HG03520 (cell line): ENCODE measurements at regions not wholly inside any gene's neighbourhood (a gene's known extent, or its start where the extent isn't known, plus 50 kb on each side); places are given as distances from the start of the nearest gene placed in this dataset.

ENCODE experiments used
- ATAC-seq: cut with Tn5 transposase; IDR thresholded peaks from one replicate; pipeline ENCODE4 v1.9.1; 2021; ENCODE audit warnings: mild to moderate bottlenecking, moderate library complexity; ENCODE audit not compliant: unreplicated experiment

DNA sequence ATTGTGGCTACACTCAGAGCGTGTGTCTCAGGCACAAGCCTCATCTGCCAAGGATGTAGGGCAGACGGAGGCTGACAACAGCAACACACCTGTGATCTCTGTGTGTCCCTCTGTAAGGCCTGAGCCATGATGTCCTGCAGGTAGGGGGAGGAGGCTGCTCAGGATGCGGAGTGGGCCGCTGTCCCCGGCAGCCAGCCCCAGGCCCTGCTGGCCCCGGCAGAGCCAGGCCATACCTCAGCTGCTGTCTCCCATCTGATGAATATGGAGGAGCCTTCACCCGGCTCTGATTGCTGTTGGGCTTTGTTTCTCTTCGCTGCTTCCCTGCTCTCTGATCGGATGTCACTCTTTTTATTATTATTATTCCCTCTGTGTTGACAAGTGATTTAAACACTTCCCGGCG, 83.6 kb upstream of the NCAM1 start:
- no peak for ATAC-seq

DNA sequence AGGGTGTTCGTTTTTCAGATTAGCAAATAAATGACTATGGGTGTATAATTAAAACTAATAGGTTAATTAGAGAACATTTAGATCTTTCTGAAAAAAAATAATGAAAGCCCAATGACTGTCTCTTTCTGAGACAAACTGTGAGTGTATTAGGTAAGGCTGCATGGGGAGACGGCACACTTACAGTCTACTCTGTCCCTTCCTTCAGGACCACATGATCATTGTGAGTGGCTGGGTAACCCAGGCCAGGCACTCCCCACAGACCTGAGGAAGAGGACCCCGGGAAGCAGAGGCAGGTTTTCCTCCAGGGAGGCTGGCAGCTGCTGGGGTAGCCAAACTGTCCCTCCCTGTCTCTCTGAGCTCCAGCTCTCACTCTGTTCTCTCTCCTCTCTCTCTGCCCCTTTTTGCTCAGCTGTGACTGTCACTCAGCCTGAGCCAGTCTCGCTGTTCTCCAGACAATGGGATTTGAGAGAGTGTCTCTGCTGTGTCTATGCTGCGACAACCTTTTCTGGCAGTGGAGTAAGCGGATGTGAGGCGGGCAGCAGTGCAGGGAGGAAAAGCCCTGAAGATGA, 83.1 kb upstream of the NCAM1 start:
- ATAC-seq, result no peak

DNA sequence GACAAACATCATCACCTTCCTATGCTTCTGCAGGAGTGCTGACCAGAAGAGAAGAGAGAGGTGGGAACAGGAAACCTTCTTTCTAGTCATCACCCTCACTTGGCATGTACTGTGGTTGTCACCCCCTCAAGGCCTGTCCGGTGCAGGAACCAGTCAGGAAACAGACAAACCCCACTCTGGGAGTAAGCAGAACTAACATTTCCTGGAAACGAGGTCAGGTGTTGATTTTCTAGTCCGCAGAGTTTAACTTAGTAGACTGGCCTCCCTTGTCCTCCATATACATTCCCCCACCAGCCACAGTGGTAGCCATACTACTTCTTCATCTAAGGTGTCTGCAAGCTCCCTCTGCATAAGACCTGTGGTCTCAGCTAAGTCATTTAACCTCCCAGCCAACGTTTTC, 80.7 kb upstream of the NCAM1 start:
- ATAC-seq, result no peak

DNA sequence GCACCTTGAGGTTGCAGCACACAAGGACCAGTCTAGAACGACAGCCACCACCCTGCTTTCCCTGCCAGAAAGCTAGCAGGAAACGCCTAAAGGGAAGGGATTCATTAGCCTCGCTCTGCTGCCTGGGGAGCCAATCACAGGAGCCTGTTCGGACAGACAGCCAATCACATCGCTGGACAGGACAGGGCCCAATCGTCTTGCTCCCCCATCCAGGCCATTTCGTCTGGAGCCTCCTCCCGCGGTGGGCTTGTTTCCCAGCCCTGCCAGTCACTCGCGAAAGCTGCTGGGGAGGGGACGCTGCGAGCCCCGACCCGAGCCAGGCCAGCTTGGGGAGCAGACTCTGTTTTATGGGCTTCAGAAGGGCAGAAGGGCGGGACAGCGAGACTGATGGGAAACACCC, 79.8 kb upstream of the NCAM1 start:
- no peak for ATAC-seq

DNA sequence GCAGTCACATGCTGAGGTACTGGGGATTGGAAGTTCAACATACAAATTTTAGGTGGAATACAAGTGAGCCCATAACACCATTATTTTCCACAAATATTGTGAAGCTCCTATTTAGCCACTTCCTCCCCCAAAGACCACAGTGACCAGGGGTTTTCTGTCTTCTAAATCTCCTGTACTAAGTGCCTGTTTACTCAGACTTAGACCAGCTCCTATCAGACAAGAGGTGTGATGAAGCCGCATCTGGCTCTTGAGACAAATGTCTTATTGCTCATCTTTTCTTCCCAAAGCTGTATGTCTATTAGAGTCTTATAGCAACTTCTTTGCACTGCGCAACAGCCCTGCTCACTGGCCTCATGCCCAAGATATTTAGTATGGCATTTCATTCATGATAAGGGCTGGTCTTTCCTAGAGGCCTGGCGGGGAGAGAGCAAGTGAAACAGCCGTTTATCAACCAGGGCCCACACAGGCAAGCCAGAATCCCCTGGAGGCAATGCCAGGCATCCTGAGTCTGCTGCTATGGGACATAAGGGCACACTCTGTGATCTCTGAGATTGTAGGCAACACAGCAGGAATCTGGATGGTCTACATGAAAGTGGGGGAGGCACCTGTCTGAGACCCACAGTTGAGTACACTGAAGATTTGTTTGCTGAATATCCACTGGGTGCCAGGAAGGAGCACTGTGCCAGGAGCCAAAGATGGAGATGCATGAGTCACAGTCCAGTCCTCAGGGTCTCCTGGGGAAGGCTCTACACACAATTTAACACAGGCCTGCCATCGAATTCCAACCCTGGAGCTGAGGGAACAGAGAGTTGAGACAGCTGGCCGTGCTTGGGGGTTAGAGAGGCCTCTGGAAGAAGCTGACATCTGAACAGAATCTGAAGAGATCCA, 78.5 kb upstream of the NCAM1 start:
- no peak for ATAC-seq

DNA sequence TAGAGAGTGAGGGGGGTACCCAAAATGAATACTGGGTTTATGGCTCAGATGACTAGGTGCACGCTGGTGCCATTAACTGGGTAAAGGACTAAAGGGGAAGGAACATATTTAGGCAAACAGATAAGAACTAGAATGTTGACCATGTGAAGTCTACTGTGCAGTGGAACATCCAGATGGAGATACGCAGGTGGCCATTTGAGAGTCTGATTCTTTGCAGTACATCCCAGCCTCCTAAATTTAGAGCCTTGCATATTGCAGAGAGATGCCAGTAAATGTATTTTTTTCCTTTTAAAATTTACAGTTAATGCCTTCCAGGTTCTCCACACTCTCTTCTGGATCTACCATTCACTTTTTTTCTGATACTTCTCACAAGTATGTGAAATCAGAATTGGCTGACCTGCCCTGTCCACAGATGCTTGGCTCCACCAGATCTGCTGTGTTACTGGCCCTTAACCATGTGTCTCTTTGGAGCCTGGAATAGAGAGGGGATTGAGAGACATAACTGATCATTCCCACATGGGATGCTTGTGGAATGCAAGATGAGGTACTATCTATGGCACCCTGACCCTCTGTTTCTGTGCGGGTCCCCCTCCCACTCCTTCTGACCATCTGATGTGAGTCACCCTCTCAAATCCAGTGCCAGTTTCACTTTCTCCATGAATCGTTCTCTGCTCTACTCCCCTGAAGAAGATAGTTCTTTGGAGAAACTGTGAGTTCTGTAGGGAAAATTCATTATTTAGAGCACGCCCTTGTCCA, 77.0 kb upstream of the NCAM1 start:
- ATAC-seq, result no peak

DNA sequence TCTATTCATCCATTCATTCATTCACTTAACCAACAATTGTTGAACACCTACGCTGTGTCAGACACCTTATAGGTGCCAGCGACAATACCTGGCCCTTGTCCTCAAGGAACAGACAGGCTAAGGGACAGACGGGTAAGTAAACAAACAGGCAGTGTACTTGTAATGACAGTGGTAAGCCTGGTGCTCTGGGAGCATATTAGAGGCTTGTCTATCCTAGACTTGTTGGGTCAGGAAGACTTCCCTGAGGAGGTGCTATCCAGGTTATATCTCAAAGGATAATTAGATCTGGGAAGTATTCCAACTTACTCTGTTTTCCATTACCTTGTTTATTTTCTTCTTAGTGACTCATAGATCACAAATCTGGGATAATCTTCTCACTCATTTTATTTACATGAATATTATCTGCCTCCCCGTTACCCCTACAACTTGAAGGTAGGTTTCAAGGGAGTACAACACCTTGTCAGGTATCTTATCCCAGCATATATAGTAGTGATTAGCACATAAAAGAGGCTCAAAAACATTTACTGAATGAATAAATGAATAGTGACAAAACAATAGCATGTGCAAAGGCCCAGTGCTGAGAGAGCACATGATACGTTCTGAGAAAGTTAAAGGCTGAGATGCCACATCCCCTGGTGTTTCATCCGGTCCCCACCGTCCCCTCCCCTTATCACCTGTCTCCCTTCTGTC, 75.3 kb upstream of the NCAM1 start:
- no peak for ATAC-seq

DNA sequence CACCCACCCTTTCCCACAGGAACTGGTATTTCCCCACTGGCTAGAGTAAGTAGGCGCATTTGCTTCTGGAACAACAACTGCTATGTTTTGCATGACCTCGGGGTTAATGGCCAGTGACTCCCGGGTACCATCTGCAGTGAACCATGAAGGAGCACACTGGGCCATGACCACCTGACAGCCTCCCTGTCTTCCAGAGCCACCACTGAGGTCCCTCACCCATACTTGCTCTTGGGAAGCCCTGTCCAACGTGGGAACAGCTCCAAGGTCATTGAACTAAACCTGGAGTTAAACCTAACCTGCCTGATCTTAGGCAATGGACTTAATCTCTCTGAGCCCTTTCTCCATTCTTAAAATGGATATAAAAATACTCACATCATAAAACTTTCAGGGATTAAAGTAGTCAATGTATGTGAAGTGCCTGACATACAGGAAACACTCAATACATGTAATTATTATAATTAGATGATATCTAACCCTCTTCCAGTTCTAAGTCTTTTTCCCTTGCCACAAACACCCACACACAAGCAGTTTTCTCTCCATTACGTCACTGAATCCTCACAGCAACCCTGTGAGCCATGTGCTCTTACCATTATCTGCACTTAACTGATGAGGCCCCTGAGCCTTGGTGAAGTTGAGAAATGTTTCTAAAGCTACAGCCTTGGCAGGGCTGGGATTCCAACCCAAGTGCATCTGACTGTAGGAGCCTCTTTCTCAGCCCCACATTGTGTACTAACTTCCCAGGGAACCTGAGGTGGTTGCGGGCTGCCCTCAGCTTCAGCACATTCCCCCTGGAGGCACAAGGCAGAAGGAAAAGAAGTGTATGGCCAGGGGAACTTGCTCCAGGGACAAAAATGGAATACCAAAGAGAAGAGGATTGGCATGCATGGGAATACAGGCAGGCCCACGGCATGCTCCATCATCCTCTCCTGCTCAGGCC, 74.5 kb upstream of the NCAM1 start:
- ATAC-seq, result no peak

DNA sequence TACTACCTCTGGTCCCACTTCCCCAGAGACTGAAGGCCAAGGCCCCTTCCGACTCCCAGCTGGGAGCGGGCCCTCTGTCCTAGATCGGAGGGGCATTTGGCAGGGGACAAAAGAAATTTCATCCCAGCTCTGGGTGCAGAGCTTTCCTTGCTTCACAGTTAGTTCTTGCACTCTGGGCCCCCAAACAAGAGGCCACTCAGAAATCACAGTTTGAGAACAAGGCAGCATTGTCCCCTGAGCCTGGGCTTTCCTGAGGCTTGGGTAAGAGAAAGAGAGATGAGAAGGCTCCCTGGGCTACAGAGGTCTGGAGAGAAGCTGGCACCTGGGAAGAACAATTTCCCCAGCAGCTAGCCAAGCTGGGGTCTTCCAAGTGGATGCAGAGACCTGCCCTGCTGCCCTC, 71.8 kb upstream of the NCAM1 start:
- ATAC-seq, result no peak

DNA sequence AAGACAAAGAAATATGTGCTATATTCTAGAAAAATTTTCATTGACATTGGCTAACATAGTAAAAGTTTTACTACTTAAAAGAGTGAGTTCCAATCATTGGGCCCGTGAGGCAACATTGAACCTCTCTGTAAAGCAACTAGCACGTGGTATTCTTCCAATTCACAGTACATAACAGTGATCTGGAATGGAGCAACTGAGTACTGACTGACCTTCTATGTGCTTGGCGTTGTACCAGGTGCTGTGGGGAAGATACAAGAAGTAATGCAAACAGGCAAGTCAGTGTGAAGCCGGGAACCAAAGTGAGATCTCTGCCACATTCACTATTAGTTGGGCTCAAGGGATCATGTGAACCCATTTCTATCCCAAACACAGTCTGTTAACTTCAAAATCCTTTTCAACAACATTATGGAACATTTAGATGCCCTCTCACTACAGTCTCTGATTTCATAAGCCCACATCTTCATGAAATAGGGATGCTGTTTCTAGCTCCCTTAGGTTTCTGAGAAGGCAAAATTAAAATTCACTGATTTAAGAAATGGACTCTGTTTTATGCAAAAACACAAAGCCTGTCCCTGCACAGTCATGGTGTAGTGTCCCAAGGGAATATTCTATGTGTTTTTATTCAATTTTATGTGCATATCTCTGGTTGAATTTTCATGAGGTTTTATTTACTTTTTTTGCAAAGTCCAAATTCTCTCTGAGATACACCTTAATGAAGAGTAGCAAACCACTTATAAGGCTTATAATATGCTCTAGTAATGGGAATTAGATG, 61.8 kb upstream of the NCAM1 start:
- no peak for ATAC-seq

DNA sequence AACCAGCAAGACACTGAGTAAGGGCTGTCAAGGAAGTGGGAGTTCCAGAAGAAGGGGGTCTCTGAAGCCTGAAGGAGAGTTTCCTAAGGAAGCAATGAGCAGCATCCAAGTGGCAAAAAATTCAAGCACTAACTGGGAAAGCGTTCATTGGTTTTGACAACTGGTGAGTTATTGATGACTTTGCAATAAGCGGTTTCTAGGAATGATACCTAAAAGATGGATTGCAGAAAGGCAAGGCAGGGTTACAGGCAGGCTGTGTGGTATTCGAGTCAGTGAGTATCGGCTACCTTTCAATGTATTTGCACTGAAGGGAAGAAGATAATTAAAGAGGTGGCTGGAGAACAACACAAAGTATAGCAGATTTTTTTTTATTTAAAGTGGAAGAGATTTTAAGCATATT, 59.3 kb upstream of the NCAM1 start:
- no peak for ATAC-seq

DNA sequence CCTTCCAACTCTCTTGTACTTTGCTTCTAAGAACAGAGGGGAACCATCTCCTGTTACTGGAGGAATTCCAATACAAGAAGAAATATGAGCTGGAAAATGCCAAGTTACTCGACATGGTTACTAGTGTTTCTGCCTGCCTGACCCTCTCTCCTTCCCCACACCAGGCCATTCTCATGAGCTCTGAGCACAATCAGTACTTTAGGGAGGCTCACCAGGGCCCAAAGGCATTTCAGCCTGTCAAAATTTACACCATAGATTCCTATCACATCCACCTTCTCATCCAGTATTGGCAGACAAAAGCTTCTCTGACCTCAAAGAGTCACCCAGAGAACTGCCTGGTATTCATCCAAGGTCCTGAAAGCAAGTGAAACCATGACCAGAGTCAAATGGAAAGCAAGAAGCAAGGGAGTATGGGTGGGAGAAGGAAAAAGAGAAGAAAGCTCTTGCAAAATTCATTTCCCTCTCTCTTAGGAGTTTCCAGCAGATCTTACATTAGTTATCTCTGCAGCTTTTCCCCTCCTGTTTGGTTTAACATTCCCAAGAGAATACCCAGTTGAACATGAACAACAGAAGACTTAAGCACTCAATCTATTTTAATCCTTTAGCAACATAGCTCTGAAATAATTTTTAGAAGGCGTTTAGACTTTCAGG, 58.7 kb upstream of the NCAM1 start:
- ATAC-seq, result no peak

DNA sequence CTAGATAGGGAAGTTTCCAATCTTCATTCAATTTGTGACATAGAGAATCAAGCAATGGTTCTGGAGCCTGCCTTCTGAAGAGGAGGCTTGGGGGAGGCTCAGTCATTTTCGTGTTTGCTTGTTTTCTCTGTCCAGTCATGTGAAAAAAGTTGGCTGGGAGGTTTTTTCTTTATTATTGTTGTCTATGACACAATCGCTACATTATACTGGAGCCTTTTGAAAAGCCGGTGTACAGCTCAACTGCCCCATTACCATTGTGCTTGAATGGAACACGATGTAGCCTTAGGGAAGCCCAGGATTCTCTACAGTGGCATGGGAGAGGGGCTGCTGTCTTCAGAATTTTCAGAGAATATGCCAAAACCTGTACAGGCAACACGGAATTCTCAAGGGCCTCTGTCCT, 57.9 kb upstream of the NCAM1 start:
- no peak for ATAC-seq

DNA sequence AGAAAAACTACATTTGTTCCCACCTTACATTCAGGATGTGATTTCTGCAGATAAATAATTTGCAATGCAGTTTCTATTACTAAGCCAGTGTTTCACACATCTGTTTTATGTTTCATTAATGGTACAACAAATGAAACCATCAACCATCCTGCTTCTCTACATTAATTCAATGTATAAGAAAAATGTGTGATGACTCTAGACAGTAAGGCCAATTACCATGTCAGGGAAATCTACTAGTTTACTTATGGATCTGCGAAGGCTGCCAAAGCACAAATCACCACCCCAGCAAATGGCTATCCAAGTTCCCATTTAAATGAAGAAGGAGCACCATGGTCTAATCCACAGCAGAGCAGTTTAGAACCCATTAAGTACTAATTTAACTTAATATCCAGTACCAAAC, 50.1 kb upstream of the NCAM1 start:
- no peak for ATAC-seq
